T-helper 2 cell treated with Interferon-gamma antibody and Interleukin-4, amounts not matched to agents 100 ng/mL and 5 ng/mL, for 36 hours (primary cell): ENCODE measurements at regions not wholly inside any gene's neighbourhood (a gene's known extent, or its start where the extent isn't known, plus 50 kb on each side); places are given as distances from the start of the nearest gene placed in this dataset.

Experiments
- intact Hi-C: fragments of 100-400 bp; cut with micrococcal nuclease; formaldehyde crosslinking; loops from one replicate; pipeline ENCODE4 v1.15.1; 2023

DNA sequence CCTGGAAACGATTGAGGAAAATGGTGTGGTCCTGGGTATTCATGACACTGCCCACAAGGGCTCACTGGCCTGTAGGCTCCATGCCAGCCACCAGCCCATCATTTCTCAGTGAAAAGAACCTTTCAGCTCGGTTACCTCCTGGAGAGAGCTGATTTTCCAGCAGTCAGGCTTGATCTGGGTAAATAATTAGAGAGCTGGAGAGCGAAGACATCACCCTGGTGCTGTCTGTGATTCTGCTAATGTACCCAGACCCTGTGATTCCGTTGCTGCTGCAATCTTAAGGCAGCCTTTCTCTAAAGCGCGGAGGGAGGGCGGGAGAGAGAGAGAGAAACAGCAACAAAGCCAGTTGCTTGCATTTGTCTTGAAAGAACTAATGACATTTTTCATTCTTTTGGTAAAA, 221.9 kb upstream of the TOPAZ1 start:
- intact Hi-C loops = no loop called here

DNA sequence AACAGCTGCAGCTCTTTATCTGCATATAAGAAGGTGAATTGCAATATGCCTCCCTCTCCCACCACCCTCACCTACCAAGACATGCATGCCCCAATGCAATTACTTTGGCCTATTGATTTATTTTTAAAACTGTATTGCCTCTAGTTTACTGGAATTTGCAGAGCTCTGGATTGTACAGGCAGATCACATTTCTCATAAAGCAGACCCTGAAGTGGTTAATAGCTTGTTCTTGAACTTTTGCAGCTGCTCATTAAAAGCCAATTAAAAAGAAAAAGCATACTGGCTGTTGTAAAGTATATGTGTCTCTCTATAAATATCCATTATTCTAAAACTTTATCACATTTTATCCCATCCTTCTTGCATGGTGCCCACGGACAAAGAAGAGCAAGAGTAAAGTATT, 221.5 kb upstream of the TOPAZ1 start:
- intact Hi-C loops = no loop called here

DNA sequence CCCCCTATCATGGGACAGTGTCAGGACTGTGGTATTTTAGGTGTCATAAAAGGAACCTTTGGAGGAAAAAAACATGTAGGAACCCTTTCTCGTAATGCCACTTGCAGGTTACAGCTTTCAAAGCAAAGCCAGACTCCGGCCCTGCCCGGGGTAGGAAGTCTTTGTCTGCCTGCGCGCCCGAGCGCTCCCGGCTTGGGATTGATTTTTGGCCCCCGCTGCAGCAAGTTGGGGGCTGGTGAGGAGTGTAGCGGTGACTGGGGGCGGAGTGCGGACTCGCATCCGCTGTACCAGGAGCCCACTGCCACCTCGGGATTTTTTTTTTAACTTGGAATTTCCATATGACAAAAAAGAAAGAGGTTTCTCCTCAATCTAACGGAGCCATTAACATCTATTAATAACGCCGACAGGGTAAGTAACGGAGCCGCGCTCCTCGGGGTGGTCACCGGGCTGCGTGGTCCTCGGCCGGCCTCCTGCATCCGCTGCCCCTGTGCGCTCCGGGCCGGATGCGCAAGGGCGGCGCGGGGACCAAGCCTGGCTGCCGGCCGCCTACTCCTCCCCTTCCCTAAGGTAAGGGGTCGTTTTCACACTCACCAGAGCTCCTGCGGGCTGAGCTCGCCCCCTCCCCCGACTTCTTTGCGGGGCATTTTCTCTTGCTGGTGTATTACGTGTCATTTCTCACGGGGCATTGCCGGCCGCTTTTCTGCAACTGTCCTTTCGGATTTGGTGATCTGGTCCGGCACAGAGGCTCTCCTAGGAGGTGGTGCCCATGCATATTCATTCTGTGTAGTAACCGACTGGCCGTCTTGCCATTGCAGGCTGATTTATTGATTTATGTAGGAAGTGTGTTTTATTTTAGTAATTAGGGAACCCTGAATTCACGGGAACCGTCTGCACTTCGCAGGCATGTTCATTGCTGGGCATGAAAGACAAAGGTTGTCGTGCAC, 219.8 kb upstream of the TOPAZ1 start:
- intact Hi-C loops = no loop called here

DNA sequence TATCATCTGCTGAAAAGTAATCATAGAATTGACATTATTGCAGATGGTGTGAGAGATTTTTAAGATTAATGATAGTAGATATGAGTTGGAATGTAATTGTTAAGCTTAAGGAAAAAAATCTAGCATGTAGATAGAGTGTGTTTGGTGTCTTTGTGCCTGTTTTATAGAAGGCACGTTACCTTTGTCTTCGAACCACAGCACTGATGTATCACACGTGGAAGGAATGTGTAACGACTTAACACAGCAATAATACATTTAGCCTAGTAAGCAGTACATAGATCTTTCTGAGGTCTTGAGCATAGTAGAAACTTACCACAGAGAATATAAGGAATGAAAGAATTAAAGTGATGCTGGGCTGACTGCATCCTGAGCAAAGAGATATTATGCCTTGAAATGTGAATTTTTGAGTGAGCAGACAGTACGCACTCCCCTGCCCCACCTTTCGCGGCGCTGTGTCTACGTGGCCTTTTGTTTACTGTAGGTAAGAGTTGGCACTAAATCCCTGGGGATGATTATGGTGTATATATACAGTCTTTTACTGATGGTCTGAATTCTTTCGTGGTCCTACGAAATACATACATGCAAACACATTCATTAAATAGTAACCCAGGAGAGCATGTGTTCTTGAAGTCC, 217.6 kb upstream of the TOPAZ1 start:
- intact Hi-C loops = no loop called here

DNA sequence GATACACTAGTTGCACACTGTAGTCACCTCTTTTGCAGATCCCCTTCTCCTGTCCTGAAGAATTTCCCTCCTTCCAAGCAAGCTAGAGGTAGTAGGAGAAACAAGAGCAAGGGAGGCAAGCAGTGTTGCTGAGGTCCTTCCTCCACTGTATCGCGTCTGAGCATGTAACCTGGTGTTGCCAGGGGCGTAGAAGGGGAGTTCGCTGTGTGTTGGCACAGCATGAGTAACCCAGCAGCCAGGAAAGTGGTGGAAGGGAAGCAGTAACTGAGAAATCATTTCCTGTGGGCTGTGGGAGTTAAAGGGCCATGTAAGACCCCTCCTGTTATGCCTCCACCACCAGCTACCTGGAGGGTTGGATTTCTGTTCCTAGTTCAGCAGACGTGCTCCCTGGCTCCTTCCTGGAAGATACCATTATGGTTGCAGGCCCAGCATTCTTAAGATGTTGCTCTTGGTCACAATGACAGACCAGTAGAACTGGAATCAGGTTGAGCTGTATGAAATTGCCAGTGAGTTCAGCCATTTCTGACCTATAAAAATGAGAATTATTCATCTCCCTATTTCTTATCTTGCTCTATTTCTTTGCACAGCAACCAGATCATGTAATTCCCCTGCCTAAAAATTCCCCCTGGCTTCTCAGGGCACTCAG, 215.3 kb upstream of the TOPAZ1 start:
- intact Hi-C loops = no loop called here

DNA sequence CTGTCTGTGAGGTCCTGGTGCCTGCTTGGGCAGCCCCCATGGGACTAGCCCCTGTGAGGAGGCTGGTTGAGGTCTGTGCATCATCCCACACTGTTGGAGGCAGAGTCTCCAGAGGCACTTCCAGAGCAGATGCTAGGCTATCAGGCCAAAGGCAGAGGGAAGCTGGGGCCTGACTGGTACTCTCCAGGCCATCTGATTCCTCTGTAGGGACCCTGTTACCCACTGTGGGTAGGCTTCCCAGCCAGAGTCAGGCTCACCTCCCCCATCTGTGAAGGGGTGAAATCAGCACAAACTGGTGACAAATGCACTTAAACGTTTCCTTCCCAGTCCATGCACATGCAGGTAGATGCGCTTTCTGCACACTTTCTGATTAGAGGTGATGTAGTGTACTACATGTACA, 212.6 kb upstream of the TOPAZ1 start:
- intact Hi-C loops = no loop called here

DNA sequence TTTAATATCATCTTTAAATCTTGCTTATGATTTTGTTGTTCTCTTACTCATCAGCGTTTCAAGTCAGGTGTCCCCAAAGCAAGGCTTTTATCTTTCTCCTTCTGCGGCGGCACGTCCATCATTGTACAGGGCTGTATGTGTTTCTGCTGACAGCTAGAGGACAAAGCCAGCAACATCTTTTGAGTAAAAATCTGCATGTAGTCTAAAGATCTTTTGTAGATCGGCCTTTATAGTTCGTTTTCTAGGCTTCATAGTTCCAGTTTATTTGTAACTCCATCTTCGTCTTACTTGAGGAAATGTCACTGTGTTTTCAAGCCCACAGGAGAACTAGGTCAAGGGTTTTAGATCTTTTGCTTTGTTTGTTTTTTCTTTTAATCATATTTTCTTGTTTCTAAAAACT, 211.4 kb upstream of the TOPAZ1 start:
- intact Hi-C loops = no loop called here

DNA sequence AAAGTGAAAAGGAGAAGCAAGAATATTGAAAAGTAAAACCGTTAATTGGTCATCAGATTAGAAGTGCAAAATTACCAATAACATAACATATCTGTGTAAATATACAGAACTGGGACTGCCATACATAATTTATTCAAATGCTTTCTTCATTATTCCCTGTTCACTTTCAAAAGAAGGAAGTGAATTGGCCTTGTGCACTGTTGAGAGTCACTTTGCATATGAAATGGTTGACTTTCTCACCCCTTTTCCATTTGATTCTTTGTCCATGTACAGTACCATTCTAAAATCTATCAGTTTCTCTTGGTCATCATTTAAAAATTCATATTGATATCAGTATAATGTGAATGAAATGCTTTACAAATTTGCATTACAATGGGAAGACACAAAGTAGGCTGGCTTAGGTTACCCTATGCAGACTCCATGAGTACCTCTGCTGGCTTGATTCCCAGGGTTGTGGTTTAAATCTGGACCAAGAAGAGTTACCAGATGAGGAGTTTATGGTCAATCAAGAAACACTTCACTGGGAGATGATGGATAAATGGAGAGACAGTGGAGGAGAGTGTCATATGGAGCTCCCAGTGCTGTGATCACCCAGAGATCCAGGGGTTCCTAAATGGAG, 210.9 kb upstream of the TOPAZ1 start:
- intact Hi-C loops = no loop called here

DNA sequence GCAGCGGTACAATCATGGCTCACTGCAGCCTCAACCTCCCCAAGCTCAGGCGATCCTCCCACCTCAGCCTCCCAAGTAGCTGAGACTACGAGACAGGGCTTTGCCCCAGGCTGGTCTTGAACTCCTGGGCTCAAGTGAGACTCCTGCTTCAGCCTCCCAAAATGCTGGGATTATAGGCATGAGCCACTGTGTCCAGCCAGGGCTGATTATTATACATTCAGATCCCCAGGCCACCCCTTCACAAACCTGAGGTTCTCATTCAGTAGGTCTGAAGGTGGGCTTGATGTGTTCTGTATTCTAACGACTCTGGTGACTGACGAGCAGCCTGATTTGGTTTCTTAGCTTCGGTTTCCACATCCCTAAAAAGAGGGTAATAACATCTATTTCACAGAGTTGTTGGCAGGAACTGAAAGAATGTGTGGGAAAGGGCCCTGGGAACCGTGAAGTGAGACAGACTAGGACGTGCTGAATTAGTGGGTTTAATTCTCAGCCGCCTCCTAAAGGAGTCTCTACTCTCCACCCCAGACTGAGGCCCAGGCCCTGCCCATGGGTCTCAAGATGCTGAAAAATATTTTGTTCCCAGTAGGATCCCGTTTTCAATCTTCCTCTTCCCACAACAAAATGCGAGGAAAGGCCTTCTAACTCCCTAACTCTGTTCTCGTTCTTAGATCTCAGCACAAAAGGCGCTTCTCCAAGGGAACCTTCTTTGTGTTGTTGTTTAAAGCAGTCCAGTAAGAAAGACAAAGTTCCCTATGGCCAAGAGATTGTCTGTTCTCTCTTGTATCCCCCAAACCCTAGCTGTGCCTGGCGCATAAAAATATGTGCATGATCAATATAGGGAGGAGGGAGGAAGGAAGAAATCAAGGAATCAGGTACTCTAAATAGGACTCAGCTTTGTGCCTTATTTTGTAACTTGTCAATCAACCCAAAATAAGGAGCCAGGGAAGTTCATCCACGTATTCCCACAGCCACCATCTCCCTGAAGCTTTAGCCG, 210.0 kb upstream of the TOPAZ1 start:
- intact Hi-C loops = no loop called here

DNA sequence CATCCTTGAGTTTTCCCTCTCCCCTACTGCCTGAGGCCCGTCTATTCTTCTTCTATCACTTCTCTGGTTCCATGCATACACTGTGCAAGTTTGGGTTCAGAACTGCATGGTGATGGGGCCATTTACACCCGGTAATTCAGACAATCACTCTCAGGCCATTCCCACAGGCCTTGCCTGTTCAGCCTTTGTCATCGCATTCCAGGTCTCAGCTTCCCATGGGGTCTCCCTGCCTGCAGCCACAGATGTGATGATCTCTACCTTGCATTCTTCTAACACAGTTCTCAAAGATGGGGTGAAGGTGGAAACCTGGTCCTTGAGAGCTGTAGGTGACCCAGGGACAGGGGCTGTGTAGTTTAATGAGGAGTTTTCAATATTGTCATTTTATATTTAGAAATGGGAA, 209.2 kb upstream of the TOPAZ1 start:
- intact Hi-C loops = no loop called here

DNA sequence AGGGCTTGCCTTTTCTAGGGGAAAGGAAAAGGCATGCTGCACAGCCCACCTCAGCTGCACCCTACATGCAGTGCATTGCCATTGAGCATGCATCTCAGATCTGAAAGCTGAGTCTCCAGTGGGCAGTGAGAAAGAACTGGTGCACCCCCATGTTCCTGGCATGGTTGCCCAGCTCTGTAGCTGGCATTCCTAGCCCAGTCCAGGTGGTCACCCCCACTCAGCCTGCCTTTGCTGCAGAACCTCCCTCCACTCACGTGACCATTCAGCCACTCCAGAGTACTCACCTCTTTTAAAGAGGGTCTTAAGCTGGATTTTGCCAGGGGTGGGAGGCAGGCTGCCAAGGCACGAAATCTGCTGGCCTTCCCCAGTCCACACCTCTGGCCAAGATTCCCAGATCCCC, 208.6 kb upstream of the TOPAZ1 start:
- intact Hi-C loops = no loop called here

DNA sequence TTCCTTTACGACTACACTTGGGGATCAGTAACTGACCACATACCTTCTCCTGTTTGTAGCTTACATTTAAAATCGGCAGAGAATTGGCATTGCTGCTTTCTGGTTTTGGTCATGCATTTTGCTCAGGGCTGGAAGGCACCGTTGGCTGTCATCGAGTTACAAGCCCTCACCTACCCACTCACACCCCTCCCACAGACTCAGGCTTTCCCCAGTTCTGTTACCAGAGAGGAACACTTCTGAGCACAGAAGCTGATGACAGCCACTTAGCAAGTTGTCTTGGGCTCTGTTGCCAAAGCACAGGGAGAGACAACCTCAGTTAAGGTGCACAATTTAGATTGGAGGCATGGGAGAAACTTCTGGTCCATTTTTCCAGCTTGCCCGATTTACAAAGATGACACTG, 204.8 kb upstream of the TOPAZ1 start:
- intact Hi-C loops = no loop called here

DNA sequence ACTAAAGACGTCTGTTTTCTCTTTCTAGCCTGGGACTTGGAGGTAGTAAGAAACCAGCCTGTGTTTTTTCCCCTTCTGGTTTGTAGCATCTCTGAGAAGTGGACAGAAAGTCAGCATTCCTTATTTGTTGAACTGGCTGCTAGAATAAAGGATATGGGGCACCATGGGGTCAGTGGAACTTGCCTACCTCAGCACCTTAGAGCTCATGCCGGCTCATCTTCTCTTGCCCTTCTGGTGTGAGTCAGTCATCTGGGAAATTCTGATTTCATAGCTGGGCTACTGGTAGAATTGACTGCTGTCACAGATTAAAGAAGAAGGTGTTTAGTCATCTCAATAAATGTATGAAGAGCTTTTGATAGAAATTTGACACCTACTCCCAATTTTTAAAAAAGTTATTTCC, 202.7 kb upstream of the TOPAZ1 start:
- intact Hi-C loops = no loop called here

DNA sequence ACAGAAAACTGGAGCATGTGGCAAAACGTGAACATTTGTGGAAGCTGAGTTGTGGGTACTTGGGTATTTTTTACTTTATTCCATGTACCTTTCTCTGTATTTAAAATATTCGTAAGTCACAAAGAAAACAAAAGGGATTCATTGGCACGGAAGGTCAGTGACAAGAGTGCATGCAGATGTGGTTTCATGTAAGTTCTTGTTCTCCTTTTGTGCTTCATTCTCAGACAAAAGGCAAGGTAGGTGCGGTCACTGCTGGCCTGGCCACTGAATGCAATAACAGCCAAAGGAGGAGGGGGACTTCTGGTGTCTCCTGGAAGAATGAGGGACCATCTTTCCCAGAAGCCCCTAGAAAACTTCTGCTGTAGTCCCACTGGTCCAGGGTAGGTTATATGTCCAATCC, 200.0 kb upstream of the TOPAZ1 start:
- intact Hi-C loops = no loop called here

DNA sequence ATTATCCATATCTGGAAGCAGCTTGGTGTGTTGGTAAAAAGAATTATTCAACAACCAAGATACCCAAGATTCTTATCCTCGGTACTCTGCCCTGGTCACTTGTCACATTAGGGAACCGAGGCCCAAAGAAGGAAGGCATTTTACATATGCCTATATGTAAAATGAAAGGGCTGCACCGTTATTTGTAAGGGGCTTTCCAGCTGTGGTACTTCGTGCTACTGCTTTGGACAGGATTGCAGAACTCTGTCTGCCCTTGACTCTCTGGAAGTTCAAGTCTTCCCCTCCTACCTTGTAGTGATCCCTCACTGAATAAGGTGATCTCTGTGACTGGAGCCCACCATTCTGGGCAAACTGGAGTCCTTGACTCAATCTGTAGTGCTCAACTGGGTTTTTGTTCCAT, 198.9 kb upstream of the TOPAZ1 start:
- intact Hi-C loops = no loop called here

DNA sequence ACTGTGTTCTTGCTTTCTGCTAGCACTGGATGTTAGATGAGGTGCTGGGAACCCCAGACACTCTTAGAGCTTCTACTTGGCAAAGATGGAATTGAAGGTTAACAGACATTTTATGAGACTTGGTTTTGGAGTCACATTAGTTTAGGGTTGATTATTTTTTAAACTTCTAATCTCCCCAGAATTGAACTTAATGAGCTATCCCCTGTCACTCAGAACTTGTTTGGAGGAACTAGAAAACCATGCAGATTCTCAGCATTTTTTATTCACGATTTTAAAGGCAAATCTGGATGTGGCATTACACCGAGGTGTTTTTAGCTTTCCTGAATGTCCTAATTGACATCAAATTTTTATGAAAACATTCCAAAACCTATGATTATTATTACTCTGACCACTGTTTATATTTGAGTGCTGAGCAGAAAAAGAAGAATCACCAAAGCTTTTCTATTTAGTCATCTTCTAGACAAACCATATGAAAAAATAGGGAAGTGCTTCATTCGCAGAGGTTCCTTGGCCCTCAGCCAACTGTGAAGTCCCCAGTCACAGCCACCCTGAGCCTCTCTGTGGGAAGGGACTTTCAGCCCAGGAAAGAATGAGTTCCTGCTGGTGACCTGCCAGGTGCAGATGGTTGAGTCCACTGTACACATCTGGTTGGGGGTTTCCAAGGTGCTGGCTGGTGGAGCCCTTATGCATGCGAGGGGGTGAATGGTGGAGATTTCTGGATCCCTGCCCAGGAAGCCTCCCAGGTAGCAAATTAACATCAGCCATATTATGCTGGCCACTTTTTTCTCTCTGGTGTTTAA, 196.0 kb upstream of the TOPAZ1 start:
- intact Hi-C loops = no loop called here

DNA sequence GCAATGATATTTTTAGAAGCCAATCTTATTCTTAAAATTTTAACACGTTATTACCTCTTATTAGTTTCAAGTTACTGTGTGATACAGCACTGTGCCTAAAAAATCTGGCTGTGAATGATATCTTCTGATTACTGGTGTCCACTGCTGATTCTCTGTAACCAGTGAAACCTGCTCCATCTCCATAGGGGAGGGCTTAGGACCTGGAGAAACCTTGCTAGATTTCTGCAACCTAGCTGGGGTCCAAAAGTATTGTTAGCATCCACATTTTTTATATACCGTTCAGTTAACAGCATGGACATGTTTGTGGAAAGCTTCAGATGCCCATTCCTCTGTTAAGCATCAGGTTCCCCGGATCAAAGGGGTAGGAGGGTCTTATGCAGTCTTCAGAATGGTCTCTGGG, 193.9 kb upstream of the TOPAZ1 start:
- intact Hi-C loops = no loop called here

DNA sequence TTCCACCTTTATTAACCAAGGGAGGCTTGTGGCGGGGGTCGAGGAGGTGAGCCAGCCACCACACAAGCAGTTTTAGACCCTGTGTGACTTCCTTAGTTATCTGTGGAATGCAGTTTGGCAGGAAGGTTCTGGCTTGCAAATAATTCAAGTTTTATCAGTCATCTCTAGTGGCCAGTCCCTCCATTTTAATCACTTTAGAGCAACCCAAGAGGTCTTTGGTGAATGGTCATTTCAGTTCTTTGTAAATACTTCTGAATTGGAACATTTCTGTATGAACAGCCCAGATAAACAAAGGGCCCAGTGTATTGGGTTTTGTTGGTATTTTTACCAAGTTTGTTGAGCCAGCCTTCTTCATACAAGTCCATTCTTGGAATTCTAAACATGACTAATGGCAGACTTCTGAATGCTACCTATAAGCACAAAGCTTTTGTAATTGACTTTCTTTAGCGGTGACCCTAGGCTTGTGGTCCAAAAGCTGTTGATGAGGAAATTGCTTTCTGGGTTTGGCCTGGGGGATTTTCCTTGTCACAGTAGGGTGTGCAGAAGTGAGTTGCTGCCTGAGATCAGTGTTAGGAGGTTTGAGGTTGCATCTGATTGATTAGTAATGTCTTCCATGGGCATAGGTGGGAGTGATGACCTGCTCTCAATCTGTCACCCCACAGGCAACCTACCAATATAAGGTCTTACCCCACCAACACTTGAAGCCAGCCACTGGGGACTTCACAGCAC, 193.3 kb upstream of the TOPAZ1 start:
- intact Hi-C loops = no loop called here

DNA sequence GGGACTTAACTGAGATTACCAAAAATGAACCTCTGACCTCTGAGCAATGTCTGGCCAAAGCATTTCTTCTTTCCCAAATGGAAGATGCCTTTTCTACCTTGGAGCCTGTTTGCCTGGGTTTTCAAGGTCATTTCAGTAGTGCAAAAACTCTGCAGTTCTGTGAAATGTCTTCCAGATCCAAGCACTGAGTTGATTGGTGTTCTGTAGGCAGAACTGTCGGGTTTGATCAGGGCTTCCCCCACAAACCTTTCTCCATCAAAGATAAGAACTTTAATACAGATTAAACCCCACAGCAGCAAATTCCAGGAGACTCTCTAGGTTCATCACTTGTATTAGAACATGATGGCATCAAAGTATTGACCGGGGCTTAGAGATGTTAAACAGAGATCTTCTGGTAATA, 192.7 kb upstream of the TOPAZ1 start:
- intact Hi-C loops = no loop called here
